ENCODE measurements at regions not wholly inside any gene's neighbourhood (a gene's known extent, or its start where the extent isn't known, plus 50 kb on each side); places are given as distances from the start of the nearest gene placed in this dataset.

GRCh38 chr1:229846351-229846750 lies 220.3 kb downstream of the URB2 start:
- H3K27ac ChIP-seq (ENCODE audit: low read depth, low read length): no peak overlapping the region
- no peaks in the 10 kb centered on the region for H3K4me1 ChIP-seq (ENCODE audit: control insufficient read depth in 5 of 5, insufficient read depth in 5 of 5, low read length in 5 of 5)

GRCh38 chr1:229848752-229849677 lies 218.0 kb upstream of the GALNT2 start:
- Histone ChIP-seq H3K9ac (ENCODE audit: low read length in 5 of 5) (no peak overlapping the region), H3K4me3 (ENCODE audit: low read depth in 1 of 5, low read length in 5 of 5) (no peak overlapping the region), H3K9me3 (ENCODE audit: control insufficient read depth in 5 of 5, low read length in 5 of 5) (no peaks in the 10 kb centered on the region), H3K4me1 (ENCODE audit: control insufficient read depth in 5 of 5, insufficient read depth in 5 of 5, low read length in 5 of 5) (no peaks in the 10 kb centered on the region), H3K36me3 (ENCODE audit: control insufficient read depth in 5 of 5, insufficient read depth in 5 of 5, low read length in 5 of 5) (no peaks in the 10 kb centered on the region), H3K27ac (ENCODE audit: low read depth, low read length) (no peak overlapping the region), H3K27me3 (ENCODE audit: control insufficient read depth in 5 of 5, insufficient read depth in 4 of 5, low read length in 5 of 5) (peaks cover 0 to 3% (median 3%) of the 10 kb centered on the region in 5 donors)

More at GRCh38 chr1:229846351-229846750, 220.3 kb downstream of the URB2 start:
- Histone ChIP-seq H3K27me3 (ENCODE audit: control insufficient read depth in 5 of 5, insufficient read depth in 4 of 5, low read length in 5 of 5) (peaks cover 0 to 3% (median 3%) of the 10 kb centered on the region in 5 donors), H3K9me3 (ENCODE audit: control insufficient read depth in 5 of 5, low read length in 5 of 5) (no peaks in the 10 kb centered on the region), H3K4me3 (ENCODE audit: low read depth in 1 of 5, low read length in 5 of 5) (no peak overlapping the region), H3K9ac (ENCODE audit: low read length in 5 of 5) (no peak overlapping the region), H3K36me3 (ENCODE audit: control insufficient read depth in 5 of 5, insufficient read depth in 5 of 5, low read length in 5 of 5) (no peaks in the 10 kb centered on the region)

DNA sequence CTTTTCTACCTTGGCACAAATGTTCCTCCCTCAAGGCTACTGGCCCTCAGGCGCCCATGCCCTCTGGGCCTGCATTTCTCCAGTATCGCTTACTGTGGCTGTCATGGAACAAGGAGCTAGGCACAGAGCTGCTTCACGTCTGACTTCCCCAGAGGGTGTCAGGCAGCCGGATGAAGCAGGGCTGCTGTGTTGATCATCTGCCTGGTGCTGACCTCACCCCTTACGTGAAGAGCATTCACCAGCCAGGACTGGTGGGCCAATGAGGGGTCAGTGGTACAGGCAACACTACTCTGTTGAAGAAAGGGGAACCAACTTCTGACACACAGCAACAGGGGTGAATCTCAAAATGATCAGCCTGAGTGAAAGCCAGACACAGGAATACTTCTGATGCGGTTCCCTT lies 215.5 kb upstream of the GALNT2 start:
- H3K4me1 ChIP-seq (ENCODE audit: control insufficient read depth in 5 of 5, insufficient read depth in 5 of 5, low read length in 5 of 5): no peaks in the 10 kb centered on the region
- H3K4me3 ChIP-seq (ENCODE audit: low read depth in 1 of 5, low read length in 5 of 5): no peak overlapping the region
- no peaks in the 10 kb centered on the region for H3K9me3 ChIP-seq (ENCODE audit: control insufficient read depth in 5 of 5, low read length in 5 of 5)
- H3K27ac ChIP-seq (ENCODE audit: low read depth, low read length): no peak overlapping the region
- no peaks in the 10 kb centered on the region for H3K36me3 ChIP-seq (ENCODE audit: control insufficient read depth in 5 of 5, insufficient read depth in 5 of 5, low read length in 5 of 5)
- H3K9ac ChIP-seq (ENCODE audit: low read length in 5 of 5): no peak overlapping the region
- peaks cover 0 to 3% (median 0%) of the 10 kb centered on the region in 5 donors for H3K27me3 ChIP-seq (ENCODE audit: control insufficient read depth in 5 of 5, insufficient read depth in 4 of 5, low read length in 5 of 5)

DNA sequence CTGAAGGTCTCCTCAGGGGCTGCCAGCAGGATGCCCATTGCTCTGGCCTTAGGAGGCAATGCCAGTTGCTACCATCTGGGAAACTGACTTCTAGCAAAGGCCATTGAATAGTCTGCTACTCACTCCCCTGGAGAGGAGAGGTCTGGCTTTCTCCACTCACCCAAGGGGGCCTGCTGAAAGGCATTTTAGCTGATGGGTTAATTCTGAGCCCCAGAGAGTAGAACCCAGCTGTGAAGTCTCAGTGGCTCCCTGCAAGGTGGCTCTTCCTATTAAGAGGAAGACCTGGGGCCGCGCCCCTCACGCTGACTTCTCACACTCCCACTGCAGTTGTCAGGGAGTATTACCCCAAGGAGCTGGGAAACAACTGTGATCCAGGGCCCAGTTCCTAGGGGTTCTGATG lies 213.3 kb upstream of the GALNT2 start:
- H3K9ac ChIP-seq (ENCODE audit: low read length in 5 of 5): no peak overlapping the region
- no peaks in the 10 kb centered on the region for H3K9me3 ChIP-seq (ENCODE audit: control insufficient read depth in 5 of 5, low read length in 5 of 5)
- H3K36me3 ChIP-seq (ENCODE audit: control insufficient read depth in 5 of 5, insufficient read depth in 5 of 5, low read length in 5 of 5): no peaks in the 10 kb centered on the region
- H3K4me3 ChIP-seq (ENCODE audit: low read depth in 1 of 5, low read length in 5 of 5): no peak overlapping the region
- no peaks in the 10 kb centered on the region for H3K27me3 ChIP-seq (ENCODE audit: control insufficient read depth in 5 of 5, insufficient read depth in 4 of 5, low read length in 5 of 5)
- H3K27ac ChIP-seq (ENCODE audit: low read depth, low read length): no peak overlapping the region
- H3K4me1 ChIP-seq (ENCODE audit: control insufficient read depth in 5 of 5, insufficient read depth in 5 of 5, low read length in 5 of 5): no peaks in the 10 kb centered on the region

GRCh38 chr1:229854620-229855019 lies 212.4 kb upstream of the GALNT2 start:
- Histone ChIP-seq H3K27me3 (ENCODE audit: control insufficient read depth in 5 of 5, insufficient read depth in 4 of 5, low read length in 5 of 5) (no peaks in the 10 kb centered on the region), H3K9ac (ENCODE audit: low read length in 5 of 5) (no peak overlapping the region), H3K27ac (ENCODE audit: low read depth, low read length) (no peak overlapping the region), H3K36me3 (ENCODE audit: control insufficient read depth in 5 of 5, insufficient read depth in 5 of 5, low read length in 5 of 5) (no peaks in the 10 kb centered on the region), H3K4me3 (ENCODE audit: low read depth in 1 of 5, low read length in 5 of 5) (no peak overlapping the region), H3K9me3 (ENCODE audit: control insufficient read depth in 5 of 5, low read length in 5 of 5) (no peaks in the 10 kb centered on the region), H3K4me1 (ENCODE audit: control insufficient read depth in 5 of 5, insufficient read depth in 5 of 5, low read length in 5 of 5) (no peaks in the 10 kb centered on the region)

DNA sequence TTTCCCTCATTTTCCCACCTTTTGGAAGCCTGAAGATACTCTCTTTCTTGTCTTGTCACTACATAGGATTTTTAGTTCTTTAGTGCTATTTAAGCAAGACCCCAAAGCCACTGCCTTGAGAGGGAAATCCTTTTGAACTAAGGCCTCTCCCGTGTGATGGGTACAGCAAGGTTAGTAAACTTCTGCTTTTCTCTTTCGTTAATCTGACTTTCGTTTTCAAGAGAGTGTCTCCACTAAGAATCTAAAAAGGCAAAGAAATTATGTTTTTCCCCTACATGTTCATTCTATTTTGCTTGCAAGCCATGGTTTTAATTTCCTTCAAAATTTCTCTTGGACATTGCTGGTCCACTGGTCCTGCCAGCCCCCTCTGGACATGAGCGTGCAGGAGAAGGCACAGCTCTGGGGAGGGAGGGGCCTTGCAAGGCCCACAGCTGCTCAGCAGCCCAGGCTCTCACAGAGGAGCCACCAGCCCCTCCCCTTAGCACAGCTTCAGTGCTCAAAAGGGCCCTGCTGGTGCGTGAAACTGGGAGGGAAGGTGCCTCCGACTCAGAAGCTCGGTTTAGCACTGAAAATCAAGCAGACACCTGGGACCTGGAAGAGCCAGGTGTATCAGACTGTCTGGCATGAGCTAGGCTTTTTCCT lies 210.9 kb upstream of the GALNT2 start:
- Histone ChIP-seq H3K4me1 (ENCODE audit: control insufficient read depth in 5 of 5, insufficient read depth in 5 of 5, low read length in 5 of 5) (no peaks in the 10 kb centered on the region), H3K9ac (ENCODE audit: low read length in 5 of 5) (peak overlapping the region in 1 of 5 donors; percentile 15), H3K27ac (ENCODE audit: low read depth, low read length) (no peak overlapping the region), H3K36me3 (ENCODE audit: control insufficient read depth in 5 of 5, insufficient read depth in 5 of 5, low read length in 5 of 5) (no peaks in the 10 kb centered on the region), H3K4me3 (ENCODE audit: low read depth in 1 of 5, low read length in 5 of 5) (peak overlapping the region; percentile 4 to 50 (median 30)), H3K27me3 (ENCODE audit: control insufficient read depth in 5 of 5, insufficient read depth in 4 of 5, low read length in 5 of 5) (no peaks in the 10 kb centered on the region), H3K9me3 (ENCODE audit: control insufficient read depth in 5 of 5, low read length in 5 of 5) (no peaks in the 10 kb centered on the region)

GRCh38 chr1:229857585-229857984 lies 209.5 kb upstream of the GALNT2 start:
- no peak overlapping the region for H3K9ac ChIP-seq (ENCODE audit: low read length in 5 of 5)
- H3K9me3 ChIP-seq (ENCODE audit: control insufficient read depth in 5 of 5, low read length in 5 of 5): no peaks in the 10 kb centered on the region
- no peak overlapping the region for H3K27ac ChIP-seq (ENCODE audit: low read depth, low read length)
- H3K27me3 ChIP-seq (ENCODE audit: control insufficient read depth in 5 of 5, insufficient read depth in 4 of 5, low read length in 5 of 5): no peaks in the 10 kb centered on the region
- no peak overlapping the region for H3K4me3 ChIP-seq (ENCODE audit: low read depth in 1 of 5, low read length in 5 of 5)
- H3K36me3 ChIP-seq (ENCODE audit: control insufficient read depth in 5 of 5, insufficient read depth in 5 of 5, low read length in 5 of 5): no peaks in the 10 kb centered on the region
- H3K4me1 ChIP-seq (ENCODE audit: control insufficient read depth in 5 of 5, insufficient read depth in 5 of 5, low read length in 5 of 5): no peaks in the 10 kb centered on the region

- no peak overlapping the region for H3K27ac ChIP-seq (ENCODE audit: low read depth, low read length)
- no peak overlapping the region for H3K4me3 ChIP-seq (ENCODE audit: low read depth in 1 of 5, low read length in 5 of 5)
- no peak overlapping the region for H3K9ac ChIP-seq (ENCODE audit: low read length in 5 of 5)
- peaks cover 2 to 5% (median 4%) of the 10 kb centered on the region in 5 donors for H3K4me1 ChIP-seq (ENCODE audit: control insufficient read depth in 5 of 5, insufficient read depth in 5 of 5, low read length in 5 of 5)
- no peaks in the 10 kb centered on the region for H3K9me3 ChIP-seq (ENCODE audit: control insufficient read depth in 5 of 5, low read length in 5 of 5)
- H3K36me3 ChIP-seq (ENCODE audit: control insufficient read depth in 5 of 5, insufficient read depth in 5 of 5, low read length in 5 of 5): no peaks in the 10 kb centered on the region
- no peaks in the 10 kb centered on the region for H3K27me3 ChIP-seq (ENCODE audit: control insufficient read depth in 5 of 5, insufficient read depth in 4 of 5, low read length in 5 of 5)
Observed at GRCh38 chr1:229859026-229859425, 208.0 kb upstream of the GALNT2 start.

DNA sequence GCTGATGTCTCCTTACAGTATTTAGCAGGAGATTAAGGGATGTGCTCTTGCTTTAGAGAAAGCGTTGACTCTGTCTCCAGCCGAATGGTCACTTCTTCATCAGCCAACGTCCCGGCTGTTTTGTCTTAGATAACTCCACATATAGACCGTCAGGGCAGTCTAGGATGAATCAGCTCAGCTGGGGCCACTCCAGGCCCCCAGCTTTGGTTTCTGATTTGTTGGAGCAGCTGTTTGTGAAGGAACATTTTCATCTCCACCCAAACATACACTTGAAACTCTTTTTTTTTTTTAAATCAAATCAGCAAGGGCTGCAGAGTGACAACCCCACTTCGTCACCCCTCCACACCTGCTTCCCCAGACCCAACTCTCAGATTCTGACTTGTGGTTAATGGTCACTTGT lies 206.1 kb upstream of the GALNT2 start:
- Histone ChIP-seq H3K9ac (ENCODE audit: low read length in 5 of 5) (no peak overlapping the region), H3K9me3 (ENCODE audit: control insufficient read depth in 5 of 5, low read length in 5 of 5) (no peaks in the 10 kb centered on the region), H3K36me3 (ENCODE audit: control insufficient read depth in 5 of 5, insufficient read depth in 5 of 5, low read length in 5 of 5) (no peaks in the 10 kb centered on the region), H3K4me3 (ENCODE audit: low read depth in 1 of 5, low read length in 5 of 5) (no peak overlapping the region), H3K4me1 (ENCODE audit: control insufficient read depth in 5 of 5, insufficient read depth in 5 of 5, low read length in 5 of 5) (peaks cover 3 to 9% (median 8%) of the 10 kb centered on the region in 5 donors), H3K27ac (ENCODE audit: low read depth, low read length) (no peak overlapping the region), H3K27me3 (ENCODE audit: control insufficient read depth in 5 of 5, insufficient read depth in 4 of 5, low read length in 5 of 5) (no peaks in the 10 kb centered on the region)
